Activated B cell treated with CpG ODN at 0.5 μM for 24 hours (primary cell): ENCODE measurements at regions not wholly inside any gene's neighbourhood (a gene's known extent, or its start where the extent isn't known, plus 50 kb on each side); places are given as distances from the start of the nearest gene placed in this dataset.

Experiments
- ATAC-seq: fragments of 200-7000 bp; cut with Tn5 transposase; one replicate; pipeline ENCODE4 v1.10.0; 2021; ENCODE audit warnings: low read depth, mild to moderate bottlenecking, moderate library complexity
- CTCF ChIA-PET: fragments of 350-600 bp; sonication (Branson Sonifier 250); formaldehyde crosslinking; loops from one replicate; lab custom pipeline; 2021; ENCODE audit warnings: antibody characterized with exemption; lab: Charles Lee
- POLR2A ChIA-PET: fragments of 350-600 bp; sonication (Branson Sonifier 250); formaldehyde crosslinking; loops from one replicate; lab custom pipeline; 2021; ENCODE audit warnings: antibody characterized with exemption; lab: Charles Lee
- DNase-seq: peaks from one replicate; pipeline ENCODE4 v3.0.0; 2022
- H3K27ac Mint-ChIP-seq: one replicate; pipeline ENCODE4 v1.8.0; 2020; ENCODE audit warnings: mixed read lengths
- H3K27me3 Mint-ChIP-seq: one replicate; pipeline ENCODE4 v1.8.0; 2021; ENCODE audit warnings: mixed read lengths
- H3K36me3 Mint-ChIP-seq: one replicate; pipeline ENCODE4 v1.8.0; 2021; ENCODE audit warnings: low read depth, mixed read lengths
- H3K4me1 Mint-ChIP-seq: one replicate; pipeline ENCODE4 v1.8.0; 2021; ENCODE audit warnings: mixed read lengths
- H3K4me3 Mint-ChIP-seq: one replicate; pipeline ENCODE4 v1.8.0; 2020; ENCODE audit warnings: mild to moderate bottlenecking, mixed read lengths
- H3K9me3 Mint-ChIP-seq: one replicate; pipeline ENCODE4 v1.8.0; 2020; ENCODE audit warnings: mixed read lengths
- CTCF ChIP-seq: fragments of 200-600 bp; IDR thresholded peaks from one replicate; pipeline ENCODE4 v1.8.0; 2022; ENCODE audit warnings: antibody characterized with exemption, mild to moderate bottlenecking
- intact Hi-C: fragments of 100-400 bp; cut with micrococcal nuclease; formaldehyde crosslinking; loops from one replicate; pipeline ENCODE4 v1.15.1; 2024

GRCh38 chr14:81819910-81820309 is 286.3 kb upstream of the SEL1L start:
- Mint-ChIP-seq H3K4me3 (no peak overlapping the region), H3K4me1 (no peaks in the 10 kb centered on the region), H3K36me3 (no peaks in the 10 kb centered on the region), H3K9me3 (no peaks in the 10 kb centered on the region), H3K27ac (no peak overlapping the region), H3K27me3 (no peaks in the 10 kb centered on the region)
- ATAC-seq (no peak), DNase-seq (no peak)
- intact Hi-C loops: no loop called here
- TF ChIP-seq CTCF: no peak
- ChIA-PET POLR2A (no interaction called here), CTCF (no interaction called here)

DNA sequence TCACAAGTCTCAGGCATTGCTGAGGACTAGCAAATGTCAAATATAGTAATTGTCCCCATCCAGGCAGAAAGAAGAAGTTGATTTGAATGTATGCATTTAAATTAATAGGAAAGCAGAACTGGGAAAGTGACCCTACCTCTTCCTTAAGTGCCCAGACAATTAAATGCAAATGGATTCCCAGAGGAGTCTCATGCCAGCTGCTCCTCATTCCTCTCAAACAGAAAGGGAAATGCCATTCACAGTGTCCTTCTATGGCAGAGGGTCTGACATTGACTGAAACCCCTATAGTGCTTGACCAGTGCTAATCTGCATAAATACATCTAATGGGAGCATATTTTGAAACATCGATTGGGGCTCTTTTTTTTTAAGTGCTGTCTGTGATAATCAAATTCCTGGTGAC is 292.4 kb upstream of the SEL1L start:
- CTCF ChIA-PET: no interaction called here
- no peaks in the 10 kb centered on the region for H3K36me3 Mint-ChIP-seq

DNA sequence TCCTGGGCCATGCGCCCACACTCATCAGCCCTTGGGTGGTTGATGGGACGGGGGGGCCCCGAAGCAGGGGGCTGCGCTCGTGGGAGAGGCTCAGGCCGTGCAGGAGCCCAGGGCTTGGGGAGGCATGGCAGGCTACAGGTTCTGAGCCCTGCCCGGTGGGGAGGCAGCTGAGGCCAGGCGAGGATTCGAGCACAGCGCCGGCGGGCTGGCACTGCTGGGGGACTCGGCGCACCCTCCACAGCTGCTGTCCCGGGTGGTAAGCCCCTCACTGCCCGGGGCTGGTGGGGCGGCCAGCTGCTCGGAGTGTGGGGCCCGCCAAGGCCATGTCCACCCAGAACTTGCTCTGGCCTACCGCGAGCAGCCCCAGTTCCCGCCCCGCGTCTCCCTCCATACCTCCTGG is 295.8 kb upstream of the SEL1L start:
- ATAC-seq (no peak), DNase-seq (no peak)
- peaks cover 9% of the 10 kb centered on the region for H3K9me3 Mint-ChIP-seq
- H3K27ac Mint-ChIP-seq: no peak overlapping the region
- POLR2A ChIA-PET: no interaction called here
- no peaks in the 10 kb centered on the region for H3K27me3 Mint-ChIP-seq
- intact Hi-C loops: no loop called here
- no peak for TF ChIP-seq CTCF
- no peaks in the 10 kb centered on the region for H3K36me3 Mint-ChIP-seq
- CTCF ChIA-PET: no interaction called here
- H3K4me3 Mint-ChIP-seq: no peak overlapping the region
- no peaks in the 10 kb centered on the region for H3K4me1 Mint-ChIP-seq

More for the DNA sequence above, 292.4 kb upstream of the SEL1L start:
- Mint-ChIP-seq H3K9me3 (peaks cover 7% of the 10 kb centered on the region), H3K27ac (no peak overlapping the region), H3K4me3 (no peak overlapping the region), H3K27me3 (no peaks in the 10 kb centered on the region), H3K4me1 (no peaks in the 10 kb centered on the region)
- POLR2A ChIA-PET: no interaction called here
- DNase-seq (no peak), ATAC-seq (no peak)
- TF ChIP-seq CTCF: no peak
- intact Hi-C loops: no loop called here

DNA sequence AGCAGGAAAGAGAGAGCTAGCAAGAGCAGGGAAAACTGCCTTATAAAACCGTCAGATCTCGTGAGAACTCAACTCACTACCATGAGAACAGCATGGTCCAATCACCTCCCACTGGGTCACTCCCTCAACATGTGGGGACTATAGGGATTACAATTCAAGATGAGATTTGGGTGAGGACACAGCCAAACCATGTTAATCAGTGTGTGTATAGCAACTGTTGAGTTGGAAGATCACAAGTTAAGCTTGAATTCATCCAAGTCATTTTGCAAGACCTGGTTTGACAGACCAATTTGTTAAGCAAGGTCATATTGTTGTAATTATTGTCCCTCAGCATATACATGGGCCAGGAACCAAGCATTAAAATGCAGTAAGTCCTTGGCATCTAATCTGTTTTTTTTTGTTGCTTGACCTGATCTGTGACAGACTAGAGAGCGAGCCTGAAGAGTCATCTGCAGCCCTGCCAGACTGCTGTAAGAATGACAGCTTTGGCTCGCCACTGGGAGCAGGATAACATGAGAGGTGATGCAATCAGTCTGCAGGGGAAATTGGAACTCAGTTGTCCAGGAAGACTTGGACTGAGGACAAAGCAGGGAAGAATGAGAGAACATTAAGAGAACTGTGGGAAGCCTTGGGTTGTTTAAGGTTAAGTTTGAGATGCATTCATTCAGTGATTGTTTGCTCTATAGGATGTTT is 297.6 kb upstream of the SEL1L start:
- Mint-ChIP-seq H3K4me3 (no peak overlapping the region), H3K36me3 (no peaks in the 10 kb centered on the region), H3K4me1 (no peaks in the 10 kb centered on the region), H3K27ac (no peak overlapping the region), H3K27me3 (no peaks in the 10 kb centered on the region), H3K9me3 (peaks cover 12% of the 10 kb centered on the region)
- ChIA-PET POLR2A (no interaction called here), CTCF (no interaction called here)
- intact Hi-C loops: no loop called here
- no peak for TF ChIP-seq CTCF
- DNase-seq: no peak
- ATAC-seq: no peak

- TF ChIP-seq CTCF: no peak
- H3K36me3 Mint-ChIP-seq: no peaks in the 10 kb centered on the region
- DNase-seq: no peak
- no peak for ATAC-seq
- POLR2A ChIA-PET: no interaction called here
- no peak overlapping the region for H3K4me3 Mint-ChIP-seq
- CTCF ChIA-PET: no interaction called here
- no peaks in the 10 kb centered on the region for H3K27me3 Mint-ChIP-seq
- no peak overlapping the region for H3K27ac Mint-ChIP-seq
- H3K4me1 Mint-ChIP-seq: no peaks in the 10 kb centered on the region
- peaks cover 8% of the 10 kb centered on the region for H3K9me3 Mint-ChIP-seq
- intact Hi-C loops: no loop called here
Measured at GRCh38 chr14:81834308-81834707, 300.7 kb upstream of the SEL1L start.
